Islet precursor cell (in vitro differentiated cells): ENCODE measurements at regions not wholly inside any gene's neighbourhood (a gene's known extent, or its start where the extent isn't known, plus 50 kb on each side); places are given as distances from the start of the nearest gene placed in this dataset.
"Not testable (repeated sequence)": the region's sequence is repeated elsewhere in the genome, so short reads cannot be mapped to it uniquely, and the experiment has no call there.

Source experiments
- DNase-seq: peaks from one replicate; pipeline ENCODE4 v3.0.0-alpha.2; 2018

DNA sequence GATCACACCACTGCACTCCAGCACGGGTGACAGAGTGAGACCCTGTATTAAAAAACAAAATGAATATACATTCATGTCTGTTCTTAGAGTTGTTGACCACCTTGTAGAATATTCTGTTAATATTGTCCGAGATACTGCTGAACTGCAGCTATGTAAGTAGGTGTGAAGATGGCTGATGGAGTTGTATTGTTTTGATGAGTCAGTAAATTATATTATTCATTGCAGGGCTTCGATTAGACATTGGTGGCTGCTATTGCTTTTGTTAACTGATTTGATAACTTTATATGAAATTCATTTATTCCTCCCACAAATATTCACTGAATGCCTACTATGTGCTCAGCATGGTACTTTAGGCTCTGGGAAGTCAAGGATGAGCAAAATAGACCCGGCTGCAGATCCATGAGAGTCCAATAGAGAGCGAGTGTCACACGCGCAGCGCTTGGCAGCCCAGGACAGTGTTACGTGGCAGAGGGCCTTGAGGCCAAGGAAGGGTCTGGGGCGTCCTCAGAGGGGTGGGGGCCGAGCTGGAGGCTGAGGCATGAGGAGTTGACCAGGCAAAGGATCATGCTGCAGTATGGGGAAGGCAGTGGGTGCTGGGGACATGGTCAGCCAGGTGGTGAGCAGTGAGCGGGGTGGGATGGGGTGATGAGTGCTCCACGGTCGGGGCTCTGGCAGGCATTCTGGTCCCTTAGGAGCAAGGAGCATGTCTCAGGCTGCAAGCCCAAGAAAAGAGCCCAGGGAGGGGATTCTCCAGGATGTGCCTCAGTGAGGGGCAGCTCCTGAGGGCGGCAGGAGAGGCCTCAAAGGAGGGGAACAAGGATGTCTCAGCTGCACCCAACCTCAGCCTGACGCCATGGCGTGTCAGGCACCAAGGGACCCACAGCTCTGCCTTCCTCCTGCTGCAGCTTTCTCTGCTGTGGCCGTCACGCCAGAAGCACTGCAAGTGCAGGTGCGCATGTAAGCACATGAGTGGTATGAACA, 243.5 kb downstream of the GADD45G start:
- DNase-seq = peak; percentile 35

DNA sequence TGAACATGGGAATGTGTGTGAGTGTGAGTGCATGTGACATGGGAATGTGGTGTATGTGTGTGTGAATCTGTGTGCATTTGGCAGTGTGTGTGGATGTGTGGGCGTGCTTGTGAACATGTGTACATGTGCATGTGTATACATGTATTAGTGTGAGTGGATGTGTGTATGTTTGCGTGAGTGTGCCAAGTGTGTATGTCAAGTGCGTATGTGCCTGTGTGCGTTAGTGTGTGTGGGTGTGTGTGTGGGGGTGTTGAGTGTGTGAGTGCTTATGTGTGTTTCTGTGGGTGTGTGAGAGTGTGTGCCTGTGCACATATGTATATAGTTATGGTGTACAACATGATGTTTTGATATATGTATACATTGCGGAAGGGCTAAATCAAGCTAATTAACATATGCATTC, 244.3 kb downstream of the GADD45G start:
- DNase-seq = no peak

DNA sequence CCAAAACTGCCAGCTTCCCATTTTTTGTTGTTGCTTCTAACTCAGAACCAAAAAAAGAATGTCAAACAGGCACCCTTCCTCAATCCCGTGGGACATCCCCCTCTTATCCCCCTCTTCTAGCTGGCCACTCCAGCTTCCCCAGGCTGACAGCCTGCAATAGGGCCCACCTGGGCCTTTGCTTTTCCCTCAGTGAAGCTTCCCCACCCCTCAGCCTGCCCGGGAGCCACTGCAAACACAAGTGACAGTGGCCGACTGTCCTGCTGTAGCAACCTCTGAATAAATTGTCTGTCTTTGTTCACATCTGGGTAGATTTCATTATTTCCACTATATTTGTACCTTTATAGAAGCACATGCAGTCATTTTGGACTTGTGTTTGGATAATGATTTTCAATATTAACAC, 245.3 kb downstream of the GADD45G start:
- no peak for DNase-seq

DNA sequence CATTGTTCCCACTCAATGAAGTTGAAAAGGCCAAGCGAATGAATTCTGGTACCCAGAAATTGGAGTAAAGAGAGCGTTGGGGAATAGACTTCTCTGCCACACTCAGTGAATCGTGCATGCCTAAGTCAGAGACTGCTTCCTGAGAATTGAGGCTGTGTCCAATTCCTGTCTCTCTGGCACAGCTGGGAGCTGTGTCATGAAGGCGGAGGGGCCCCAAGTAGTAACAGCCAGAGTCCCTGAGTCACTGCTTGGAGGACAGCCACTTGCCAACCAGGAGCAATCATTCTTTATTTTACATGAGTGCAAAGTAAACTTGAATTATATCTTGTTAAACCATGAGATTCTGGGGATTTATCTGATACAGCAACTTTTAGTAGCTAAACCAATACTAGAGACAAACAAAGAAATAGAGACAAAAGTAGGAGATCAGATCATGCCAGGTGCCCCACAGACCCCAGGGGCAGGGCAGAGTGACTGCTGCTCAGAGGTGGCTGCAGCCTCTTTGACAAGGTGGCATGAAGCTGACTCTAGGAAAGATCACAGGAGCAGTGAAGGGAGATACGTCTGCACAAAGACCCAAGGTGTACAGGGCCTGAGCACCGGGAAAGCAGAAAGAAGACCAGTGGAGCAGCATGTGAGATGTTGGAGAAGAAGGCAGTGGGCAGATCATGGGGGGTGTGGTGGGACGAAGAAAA, 246.0 kb downstream of the GADD45G start:
- no peak for DNase-seq

DNA sequence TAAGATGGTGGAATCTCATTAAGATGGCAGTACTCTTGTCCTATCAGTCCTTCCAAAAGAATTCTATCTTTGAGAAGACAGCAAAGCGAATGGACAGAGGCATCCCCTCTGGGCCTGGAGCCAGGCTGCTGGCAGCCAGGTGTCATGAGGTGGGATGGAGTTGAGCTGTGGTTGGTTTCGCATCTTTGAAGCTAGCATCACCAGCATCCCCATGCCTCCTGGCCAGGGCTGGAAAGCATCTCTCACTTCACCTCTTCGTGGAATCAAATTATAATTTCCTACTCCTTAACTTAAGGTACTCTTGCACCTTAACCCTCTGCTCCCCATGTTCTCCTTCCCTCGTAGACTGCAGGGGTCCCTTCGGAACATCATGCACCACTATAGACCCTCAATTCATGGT, 248.3 kb downstream of the GADD45G start:
- no peak for DNase-seq

DNA sequence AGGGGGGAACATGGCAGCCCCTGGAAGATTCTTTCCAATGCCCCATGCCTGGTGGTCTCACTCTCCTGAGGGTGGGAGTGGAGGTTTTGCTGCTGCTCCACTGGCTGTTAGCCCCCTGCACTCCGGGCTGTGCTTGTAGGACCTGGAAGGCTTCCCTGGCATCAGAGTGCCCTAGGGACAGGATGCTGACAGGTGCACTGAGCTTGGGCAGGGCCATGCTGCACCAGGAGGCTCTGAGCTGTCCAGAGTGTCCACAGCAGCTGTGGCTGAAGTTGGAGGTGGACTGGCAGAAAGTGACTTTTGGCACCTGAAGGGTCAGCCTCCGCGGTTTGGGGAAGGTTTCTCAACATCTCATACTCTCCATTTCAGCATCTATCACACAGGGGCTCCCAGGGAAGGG, 249.1 kb downstream of the GADD45G start:
- peak; percentile 28 for DNase-seq

DNA sequence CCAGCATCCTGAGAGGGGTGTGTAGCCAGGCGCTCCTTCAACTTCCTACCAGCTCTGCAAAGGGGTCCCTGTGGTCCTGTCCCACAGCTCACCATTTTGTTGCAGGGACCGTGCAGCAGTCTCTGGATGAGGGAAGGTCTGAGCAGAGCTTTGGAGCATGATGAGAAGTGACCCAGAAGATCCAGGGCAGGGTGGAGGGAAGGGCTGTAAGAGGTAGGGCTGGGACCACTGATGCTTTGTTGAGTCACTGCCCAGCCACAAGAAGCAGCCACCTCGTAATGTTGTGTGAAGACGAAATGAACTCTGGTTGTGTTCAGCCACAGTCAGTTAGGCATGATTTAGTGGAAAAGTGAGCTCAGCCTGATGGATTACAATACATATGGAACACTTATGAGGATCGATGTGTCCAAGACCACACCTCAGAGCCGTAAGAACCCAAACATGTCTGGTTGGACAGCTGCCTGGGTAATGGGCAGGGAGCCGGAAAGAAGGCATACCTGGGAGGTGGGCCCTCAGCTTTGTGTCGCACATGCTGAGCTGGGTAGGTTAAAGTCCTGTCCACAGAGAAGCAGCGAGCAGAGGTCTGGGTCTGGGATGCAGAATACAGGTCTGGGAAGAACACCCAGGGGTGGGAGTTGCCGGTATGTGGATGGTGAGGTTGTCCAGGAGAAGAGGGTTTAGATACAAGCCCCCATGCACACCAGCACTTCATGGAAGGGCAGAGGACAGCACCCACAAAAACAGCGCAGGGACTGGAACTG, 250.1 kb downstream of the GADD45G start:
- peak; percentile 35 for DNase-seq

DNA sequence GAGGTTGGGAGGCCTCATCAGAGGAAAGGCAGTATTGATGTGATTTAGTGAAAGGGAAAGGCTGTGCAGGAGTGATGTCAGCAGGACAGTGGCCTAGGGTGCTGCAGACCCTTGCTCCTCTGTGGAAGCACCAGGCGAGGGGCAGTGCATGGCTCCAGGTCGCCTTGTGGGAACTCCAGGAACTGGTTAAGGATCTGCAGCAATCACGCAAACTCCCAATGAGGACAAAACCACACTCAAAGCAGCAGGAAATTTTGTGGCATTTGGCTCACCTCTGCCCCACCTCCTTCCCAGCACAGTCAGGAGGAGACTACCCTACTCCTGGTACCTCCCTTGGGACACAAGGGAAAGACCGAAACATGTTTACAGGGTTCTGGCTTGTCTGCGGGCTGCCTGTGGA, 251.5 kb downstream of the GADD45G start:
- peak; percentile 43 for DNase-seq

DNA sequence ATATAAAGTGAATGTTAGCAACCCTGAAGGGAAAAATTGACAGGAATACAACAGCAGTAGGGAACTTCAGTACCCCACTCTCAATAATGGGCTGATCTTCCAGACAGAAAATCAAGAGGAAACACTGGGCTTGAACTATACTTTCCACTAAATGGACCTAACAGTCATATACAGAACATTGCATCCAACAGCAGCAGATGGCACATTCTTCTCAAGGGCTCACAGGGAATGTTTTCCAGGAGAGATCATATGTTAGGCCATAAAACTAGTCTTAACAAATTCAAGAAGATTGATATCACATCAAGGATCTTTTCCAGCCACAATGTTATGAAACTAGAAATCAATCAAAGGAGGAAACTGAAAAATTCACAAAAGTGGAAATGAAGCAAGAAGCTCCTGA, 252.1 kb downstream of the GADD45G start:
- DNase-seq = not testable (repeated sequence)

DNA sequence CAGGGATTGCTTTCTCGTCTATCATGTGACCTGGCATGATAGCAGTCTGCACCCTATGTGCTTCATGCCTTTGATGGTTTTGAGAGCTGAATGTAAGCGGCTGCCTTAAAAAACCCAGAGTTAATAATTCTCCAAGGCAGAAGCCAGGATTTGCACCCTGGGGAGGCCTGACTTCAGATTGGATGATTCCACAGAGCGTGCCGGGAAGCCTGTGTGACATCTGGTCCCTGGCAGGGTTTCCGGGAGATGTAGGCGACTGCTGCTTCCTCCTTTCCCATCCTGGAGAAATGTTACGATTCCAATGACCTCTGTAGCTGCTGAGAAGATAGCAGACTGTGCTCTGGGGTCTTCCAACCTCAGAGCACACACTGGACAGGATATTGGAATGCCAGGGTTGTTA, 255.0 kb downstream of the GADD45G start:
- not testable (repeated sequence) for DNase-seq

DNA sequence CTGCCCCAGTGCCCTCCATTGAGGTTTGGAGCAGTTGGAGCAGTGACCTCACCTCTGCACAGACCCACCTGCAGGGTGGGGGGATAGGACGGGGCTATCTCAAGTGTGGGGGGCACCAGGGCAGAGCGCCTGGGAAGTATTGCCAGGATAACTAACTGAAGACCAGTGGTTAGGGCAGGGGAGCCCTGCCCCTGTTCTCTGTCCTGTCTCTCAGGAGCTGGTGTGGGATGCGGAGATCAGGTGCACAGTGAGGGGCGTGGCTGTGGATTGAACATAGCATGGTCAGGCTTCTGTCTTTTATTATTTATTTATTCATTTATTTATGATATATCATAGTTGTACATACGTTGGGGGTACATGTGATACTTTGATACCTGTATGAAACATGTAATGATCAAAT, 256.6 kb downstream of the GADD45G start:
- not testable (repeated sequence) for DNase-seq

DNA sequence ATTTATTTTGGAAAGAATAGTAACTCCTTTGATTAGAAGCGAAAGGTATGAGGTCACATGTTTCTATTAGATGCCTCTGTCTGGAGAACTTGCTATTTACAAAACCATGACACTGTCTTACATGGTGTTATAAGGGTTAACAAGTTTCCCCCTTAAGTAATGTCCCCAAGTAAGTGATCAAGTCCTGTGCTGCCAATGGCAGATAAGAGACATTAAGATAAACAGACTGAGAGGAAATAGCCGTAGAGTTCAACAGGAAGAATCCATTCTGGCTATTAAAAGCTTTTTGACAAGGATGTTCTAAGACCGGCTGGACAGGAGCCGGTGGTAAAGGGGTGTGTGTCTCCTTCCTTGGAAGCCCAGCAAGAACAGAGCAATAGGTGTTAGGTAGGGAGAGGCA, 257.5 kb downstream of the GADD45G start:
- no peak for DNase-seq

DNA sequence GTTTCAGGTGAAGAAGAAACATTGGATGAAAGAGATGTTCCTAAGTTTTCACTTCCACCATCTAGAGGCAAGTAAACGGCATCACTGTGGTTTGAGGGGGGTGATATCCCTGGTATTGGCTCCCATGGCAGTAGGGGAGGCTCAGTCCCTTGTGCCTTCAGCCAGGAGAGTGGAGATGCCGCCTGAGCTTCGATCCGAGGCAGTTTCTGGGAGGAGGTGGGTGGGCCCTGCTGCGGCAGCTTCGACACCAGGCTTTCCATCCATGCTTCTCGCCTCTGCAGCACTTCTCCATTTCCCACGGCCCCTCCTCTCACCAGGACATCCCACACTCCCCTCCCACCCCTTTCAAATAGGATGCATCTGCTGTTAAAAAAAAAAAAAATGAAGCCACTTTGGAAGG, 258.3 kb downstream of the GADD45G start:
- no peak for DNase-seq

DNA sequence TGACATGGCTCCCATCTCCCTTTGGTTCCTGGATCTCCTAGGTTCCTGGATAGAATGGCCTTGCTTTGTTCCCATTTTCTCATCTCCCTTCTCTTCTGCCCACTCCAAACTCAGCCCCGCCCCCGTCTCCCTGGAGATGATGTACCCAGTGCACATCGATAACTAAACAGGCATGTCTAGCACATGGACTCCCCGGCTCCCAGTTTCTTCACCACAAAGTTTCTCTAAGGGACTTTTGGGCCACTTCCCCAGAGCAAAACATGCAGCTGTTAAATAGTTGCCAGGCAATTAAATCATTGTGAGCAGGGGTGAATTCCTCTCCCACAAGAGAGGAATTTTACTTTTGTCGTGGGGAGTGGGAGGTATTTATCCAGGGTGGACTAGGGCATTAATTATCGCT, 259.0 kb downstream of the GADD45G start:
- no peak for DNase-seq

DNA sequence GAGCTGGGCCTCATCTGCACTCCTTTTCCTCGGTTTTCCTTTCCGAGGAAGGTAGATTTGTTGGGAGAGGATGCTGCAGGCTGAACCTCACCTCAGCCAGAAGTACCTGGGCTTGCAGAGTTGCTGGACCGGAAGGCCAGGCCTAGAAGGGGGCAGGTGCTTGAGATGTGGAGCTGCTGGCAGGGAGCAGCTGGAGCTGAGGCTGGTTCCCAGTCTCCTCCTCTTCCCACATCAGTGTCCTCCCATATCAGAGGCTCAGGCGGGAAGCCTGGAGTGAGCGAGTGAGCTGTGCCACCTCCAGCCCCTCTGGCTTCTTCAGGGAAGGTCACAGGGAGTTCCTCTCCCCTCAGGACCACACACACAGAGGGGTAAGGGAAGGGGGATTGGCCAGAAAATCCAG, 259.4 kb downstream of the GADD45G start:
- no peak for DNase-seq

DNA sequence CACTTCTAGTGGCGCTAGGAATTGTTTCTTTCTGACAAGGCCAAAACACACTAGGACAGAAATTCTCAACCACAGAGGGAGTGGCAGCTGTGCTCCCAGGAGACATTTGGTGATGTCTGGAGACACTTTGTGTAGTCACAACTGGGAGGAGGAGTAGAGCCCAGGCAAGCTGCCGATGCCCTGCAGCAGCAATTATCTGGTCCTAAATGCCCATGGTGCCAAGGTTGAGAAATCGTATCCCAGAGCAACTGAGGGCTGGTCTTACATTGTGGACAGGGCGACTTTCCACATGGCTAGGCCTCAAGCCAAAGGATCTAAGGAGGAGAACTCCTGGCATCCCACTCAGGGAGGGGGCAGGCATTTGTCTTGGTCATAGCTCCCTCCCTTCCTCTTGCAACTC, 259.9 kb downstream of the GADD45G start:
- no peak for DNase-seq

DNA sequence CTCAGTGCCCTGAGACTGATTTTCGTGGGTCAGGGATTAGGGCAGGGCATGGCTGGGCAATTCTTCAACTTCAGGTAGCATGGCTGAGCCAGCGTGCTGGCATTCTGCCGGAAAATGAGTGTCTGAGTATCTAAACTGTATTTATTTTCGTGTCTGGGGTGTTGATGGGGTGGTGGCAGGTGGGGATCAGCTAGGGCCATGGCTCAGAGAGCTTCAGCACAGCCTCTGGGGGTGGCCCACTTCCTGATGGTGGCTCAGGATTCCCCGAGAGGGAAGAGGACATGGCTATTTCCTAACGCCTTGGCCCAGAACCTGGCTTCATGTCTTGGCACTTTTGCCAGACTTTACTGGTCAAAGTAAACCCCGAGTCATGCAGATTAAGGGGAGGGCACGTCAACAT, 260.5 kb downstream of the GADD45G start:
- DNase-seq = no peak

DNA sequence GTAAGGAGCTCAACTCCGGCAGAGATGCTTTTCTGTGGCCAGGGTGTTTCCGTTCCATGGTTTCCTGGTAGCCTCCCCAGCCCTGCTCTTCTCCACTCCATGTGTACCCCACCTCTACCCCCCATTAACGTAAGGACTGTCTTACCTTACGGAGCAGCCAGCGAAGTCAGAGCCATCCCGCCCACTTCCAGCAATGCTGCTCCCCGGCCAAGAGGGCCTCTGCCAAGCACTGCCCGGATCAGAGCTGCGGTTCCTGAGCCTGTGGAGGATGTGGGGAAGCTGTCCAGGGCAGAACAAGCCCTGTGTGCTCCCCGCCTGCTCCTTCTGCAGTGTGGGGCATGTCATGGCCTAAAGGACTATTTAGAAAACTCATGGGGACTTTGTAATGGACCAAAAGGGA, 261.2 kb downstream of the GADD45G start:
- no peak for DNase-seq

DNA sequence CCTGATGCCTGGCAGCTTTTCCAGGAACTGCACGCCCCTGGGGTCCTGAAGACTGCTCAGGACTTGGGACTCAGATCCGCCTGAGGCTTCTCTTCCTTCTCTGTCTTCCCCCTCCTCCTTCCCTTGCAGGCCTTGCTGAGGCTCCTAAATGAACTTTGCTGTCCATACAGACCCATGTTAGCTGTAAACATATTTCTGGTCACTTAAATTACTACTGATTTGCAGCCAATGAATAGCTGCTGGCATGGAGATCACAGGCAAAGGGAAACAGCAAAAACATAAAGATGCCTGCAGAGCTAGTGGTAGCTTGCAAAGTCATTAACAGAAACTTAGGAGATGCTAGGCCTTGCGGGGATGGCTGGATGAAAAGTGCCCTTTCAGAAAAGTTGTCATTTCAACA, 261.9 kb downstream of the GADD45G start:
- DNase-seq = no peak

DNA sequence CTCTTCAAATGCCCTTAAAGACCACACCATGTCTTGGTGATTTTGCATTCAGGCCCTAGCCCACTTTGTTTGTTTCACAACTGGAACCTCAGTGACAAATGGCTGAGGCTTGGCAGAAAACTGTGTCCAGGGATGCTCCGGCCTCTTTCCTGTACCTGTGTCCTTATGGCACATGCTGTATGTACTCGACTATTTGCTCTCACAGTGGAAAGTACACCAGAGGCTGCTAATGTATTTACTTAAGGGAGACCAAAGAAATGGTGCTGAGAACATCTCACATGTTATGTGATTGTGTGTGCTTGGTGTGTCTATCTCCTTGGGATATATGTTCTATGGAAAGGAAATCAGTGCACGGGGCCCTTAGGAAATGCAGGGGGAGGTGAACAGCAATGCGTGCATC, 263.3 kb downstream of the GADD45G start:
- DNase-seq = no peak

DNA sequence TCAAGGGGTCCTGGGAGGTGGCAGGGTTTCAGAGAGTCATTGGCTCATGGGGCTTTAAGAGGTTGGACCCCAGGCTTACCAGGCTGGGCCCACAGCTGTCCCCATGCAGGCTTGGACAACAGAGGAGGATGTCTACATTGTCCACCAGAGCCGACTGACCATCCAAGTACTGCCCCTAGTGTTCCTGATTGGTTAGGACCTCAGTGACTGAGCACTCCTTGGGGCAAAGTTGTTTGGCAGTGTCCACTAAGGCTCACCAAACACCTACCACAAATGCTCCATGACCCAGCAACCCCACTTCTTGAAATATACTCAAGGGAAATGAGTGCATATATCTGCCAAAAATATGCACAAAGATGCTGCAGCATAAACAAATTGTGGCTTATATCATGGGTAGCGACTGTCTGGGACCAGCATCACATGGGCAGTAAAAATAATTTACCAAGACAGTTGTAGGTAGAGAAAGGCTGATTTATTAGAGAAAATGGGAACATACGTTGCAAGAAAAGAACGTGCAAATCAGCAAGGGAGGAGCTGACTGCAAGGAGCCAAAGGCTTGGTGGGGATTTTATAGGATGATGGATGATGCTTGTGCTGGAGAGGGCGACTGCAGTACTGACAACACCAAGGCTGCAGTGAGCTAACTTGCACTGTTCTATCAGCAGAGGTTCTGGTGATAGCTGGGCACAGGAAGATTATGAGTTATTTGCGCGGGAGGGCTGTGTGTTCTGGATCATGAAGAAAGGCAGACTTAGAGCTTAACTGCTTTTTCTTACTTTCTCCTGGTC, 265.2 kb downstream of the GADD45G start:
- peak; percentile 43 for DNase-seq

DNA sequence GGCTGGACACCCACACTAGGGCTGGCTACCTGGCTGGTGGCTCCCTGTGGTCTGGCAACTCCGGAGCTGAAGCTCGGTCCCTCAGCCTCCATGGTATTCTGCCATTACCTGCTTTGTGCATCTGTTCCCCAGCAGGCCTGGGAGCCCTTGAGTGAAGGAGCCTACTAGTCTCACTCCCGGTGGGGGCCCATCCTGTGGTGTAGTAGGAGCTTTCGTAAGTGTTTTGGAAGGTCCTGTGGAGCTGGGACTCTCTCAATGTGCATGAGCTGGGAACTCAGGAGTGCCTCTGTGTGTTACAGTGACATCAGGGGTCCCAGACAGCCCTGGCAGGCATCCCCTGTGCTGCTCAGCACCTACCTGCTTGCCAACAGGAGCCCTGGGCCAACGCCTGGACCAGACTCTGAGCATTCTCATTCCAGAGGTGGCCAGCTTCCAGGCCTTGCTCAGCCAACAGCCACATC, 267.1 kb downstream of the GADD45G start:
- peak; percentile 38 for DNase-seq
